ENCODE measurements at regions not wholly inside any gene's neighbourhood (a gene's known extent, or its start where the extent isn't known, plus 50 kb on each side); places are given as distances from the start of the nearest gene placed in this dataset.

GRCh38 chr4:186451982-186452381, 103.4 kb downstream of the MTNR1A start:
- H3K9me3 Mint-ChIP-seq, result peaks cover 40% of the 10 kb centered on the region
- H3K27ac Mint-ChIP-seq, result no peak overlapping the region
- Histone ChIP-seq H3K27ac (ENCODE audit: low read depth, low read length) (no peak overlapping the region), H3K27me3 (ENCODE audit: control insufficient read depth, insufficient read depth, low read length, poor library complexity, severe bottlenecking) (no peaks in the 10 kb centered on the region), H3K36me3 (ENCODE audit: control insufficient read depth, insufficient read depth, low read length) (no peaks in the 10 kb centered on the region), H3K9me3 (ENCODE audit: control insufficient read depth, low read length) (peaks cover 28% of the 10 kb centered on the region), H3K4me1 (ENCODE audit: control insufficient read depth, insufficient read depth, low read length) (no peaks in the 10 kb centered on the region), H3K9ac (ENCODE audit: extremely low read depth, low read length, poor library complexity, severe bottlenecking) (no peak overlapping the region), H3K4me3 (ENCODE audit: low read length) (peak overlapping the region; percentile 7)
- no peaks in the 10 kb centered on the region for H3K4me1 Mint-ChIP-seq
- no peak for DNase-seq
- H3K27me3 Mint-ChIP-seq (ENCODE audit: insufficient read depth), result no peaks in the 10 kb centered on the region
- TF ChIP-seq, protein P1, sequence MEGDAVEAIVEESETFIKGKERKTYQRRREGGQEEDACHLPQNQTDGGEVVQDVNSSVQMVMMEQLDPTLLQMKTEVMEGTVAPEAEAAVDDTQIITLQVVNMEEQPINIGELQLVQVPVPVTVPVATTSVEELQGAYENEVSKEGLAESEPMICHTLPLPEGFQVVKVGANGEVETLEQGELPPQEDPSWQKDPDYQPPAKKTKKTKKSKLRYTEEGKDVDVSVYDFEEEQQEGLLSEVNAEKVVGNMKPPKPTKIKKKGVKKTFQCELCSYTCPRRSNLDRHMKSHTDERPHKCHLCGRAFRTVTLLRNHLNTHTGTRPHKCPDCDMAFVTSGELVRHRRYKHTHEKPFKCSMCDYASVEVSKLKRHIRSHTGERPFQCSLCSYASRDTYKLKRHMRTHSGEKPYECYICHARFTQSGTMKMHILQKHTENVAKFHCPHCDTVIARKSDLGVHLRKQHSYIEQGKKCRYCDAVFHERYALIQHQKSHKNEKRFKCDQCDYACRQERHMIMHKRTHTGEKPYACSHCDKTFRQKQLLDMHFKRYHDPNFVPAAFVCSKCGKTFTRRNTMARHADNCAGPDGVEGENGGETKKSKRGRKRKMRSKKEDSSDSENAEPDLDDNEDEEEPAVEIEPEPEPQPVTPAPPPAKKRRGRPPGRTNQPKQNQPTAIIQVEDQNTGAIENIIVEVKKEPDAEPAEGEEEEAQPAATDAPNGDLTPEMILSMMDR (conservative IDR thresholded peaks at IDR 0.05), result no peak
- peaks cover 3% of the 10 kb centered on the region for H3K36me3 Mint-ChIP-seq (ENCODE audit: low read depth)
- no peak overlapping the region for H3K4me3 Mint-ChIP-seq
- 86 to 95% methylated on average over 1 to 2 of the region's 2 CpGs for WGBS, 2 experiments (ENCODE audit: insufficient coverage in 1 of 2, insufficient read length in 1 of 2)

DNA sequence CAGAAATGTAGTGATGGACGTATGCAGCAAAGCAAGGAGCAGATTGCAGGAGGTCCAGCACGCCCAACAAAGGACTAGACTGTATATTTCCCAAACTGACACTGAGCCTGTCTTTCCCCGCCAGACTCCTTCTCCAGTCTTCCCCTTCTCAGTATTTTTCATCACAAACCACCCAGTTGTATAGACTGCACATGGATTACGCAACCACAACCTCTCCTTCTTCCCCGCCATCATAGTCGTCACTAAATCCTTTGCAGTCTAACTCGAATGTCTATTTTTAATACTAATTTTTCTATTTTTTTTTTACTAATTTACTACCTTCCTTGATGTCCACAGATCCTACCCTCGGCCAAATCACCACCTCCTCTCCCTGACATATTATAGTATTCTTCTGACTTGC, 105.4 kb downstream of the MTNR1A start:
- no peak overlapping the region for H3K9ac ChIP-seq (ENCODE audit: extremely low read depth, low read length, poor library complexity, severe bottlenecking)
- peaks cover 28% of the 10 kb centered on the region for H3K9me3 ChIP-seq (ENCODE audit: control insufficient read depth, low read length)
- Mint-ChIP-seq H3K36me3 (ENCODE audit: low read depth) (peaks cover 3% of the 10 kb centered on the region), H3K4me1 (no peaks in the 10 kb centered on the region), H3K9me3 (peaks cover 40% of the 10 kb centered on the region), H3K4me3 (no peak overlapping the region), H3K27me3 (ENCODE audit: insufficient read depth) (no peaks in the 10 kb centered on the region), H3K27ac (no peak overlapping the region)
- 80% methylated on average over 7 to 8 of the region's 8 CpGs for WGBS, 2 experiments (ENCODE audit: insufficient coverage in 1 of 2, insufficient read length in 1 of 2)
- H3K4me1 ChIP-seq (ENCODE audit: control insufficient read depth, insufficient read depth, low read length), result no peaks in the 10 kb centered on the region
- no peak overlapping the region for H3K27ac ChIP-seq (ENCODE audit: low read depth, low read length)
- no peaks in the 10 kb centered on the region for H3K36me3 ChIP-seq (ENCODE audit: control insufficient read depth, insufficient read depth, low read length)
- no peak overlapping the region for H3K4me3 ChIP-seq (ENCODE audit: low read length)
- no peak for DNase-seq
- H3K27me3 ChIP-seq (ENCODE audit: control insufficient read depth, insufficient read depth, low read length, poor library complexity, severe bottlenecking), result no peaks in the 10 kb centered on the region
- TF ChIP-seq, protein P1 (conservative IDR thresholded peaks at IDR 0.05), result no peak

GRCh38 chr4:186445040-186445439, 110.3 kb downstream of the MTNR1A start:
- Histone ChIP-seq H3K27me3 (ENCODE audit: control insufficient read depth, insufficient read depth, low read length, poor library complexity, severe bottlenecking) (no peaks in the 10 kb centered on the region), H3K4me1 (ENCODE audit: control insufficient read depth, insufficient read depth, low read length) (no peaks in the 10 kb centered on the region), H3K36me3 (ENCODE audit: control insufficient read depth, insufficient read depth, low read length) (no peaks in the 10 kb centered on the region), H3K27ac (ENCODE audit: low read depth, low read length) (no peak overlapping the region), H3K9me3 (ENCODE audit: control insufficient read depth, low read length) (no peaks in the 10 kb centered on the region), H3K9ac (ENCODE audit: extremely low read depth, low read length, poor library complexity, severe bottlenecking) (no peak overlapping the region), H3K4me3 (ENCODE audit: low read length) (no peak overlapping the region)
- Mint-ChIP-seq H3K36me3 (ENCODE audit: low read depth) (no peaks in the 10 kb centered on the region), H3K4me1 (no peaks in the 10 kb centered on the region), H3K27me3 (ENCODE audit: insufficient read depth) (peaks cover 1% of the 10 kb centered on the region), H3K4me3 (no peak overlapping the region), H3K9me3 (peaks cover 9% of the 10 kb centered on the region), H3K27ac (no peak overlapping the region)
- DNase-seq, result no peak
- WGBS, 2 experiments (ENCODE audit: insufficient coverage in 1 of 2, insufficient read length in 1 of 2), result 89 to 92% methylated on average over 3 to 5 of the region's 5 CpGs
- TF ChIP-seq, protein P1 (conservative IDR thresholded peaks at IDR 0.05), result no peak

Data from endodermal cell (in vitro differentiated cells).